ENCODE measurements at regions not wholly inside any gene's neighbourhood (a gene's known extent, or its start where the extent isn't known, plus 50 kb on each side); places are given as distances from the start of the nearest gene placed in this dataset.
"Not testable (repeated sequence)": the region's sequence is repeated elsewhere in the genome, so short reads cannot be mapped to it uniquely, and the experiment has no call there.

- not testable (repeated sequence) for DNase-seq
Measured at GRCh38 chr21:35794527-35794926, 265.8 kb downstream of the SETD4 start.

- DNase-seq, result no peak
Measured at GRCh38 chr21:35792569-35793305, 267.6 kb downstream of the SETD4 start.

- DNase-seq, result no peak
Measured at GRCh38 chr21:35791541-35792325, 268.6 kb downstream of the SETD4 start.

- DNase-seq, result no peak
Measured at GRCh38 chr21:35783721-35784120, 276.6 kb downstream of the SETD4 start.

- DNase-seq, result no peak
Measured at GRCh38 chr21:35782667-35783066, 277.7 kb downstream of the SETD4 start.

GRCh38 chr21:35780983-35781382 is 279.3 kb downstream of the SETD4 start:
- no peak for DNase-seq

- DNase-seq, result no peak
Measured at GRCh38 chr21:35779690-35780570, 280.4 kb downstream of the SETD4 start.

GRCh38 chr21:35779167-35779566 is 281.2 kb downstream of the SETD4 start:
- no peak for DNase-seq

- DNase-seq, result no peak
Measured at GRCh38 chr21:35777081-35777480, 283.2 kb downstream of the SETD4 start.

GRCh38 chr21:35775778-35776544 is 284.4 kb downstream of the SETD4 start:
- no peak for DNase-seq

GRCh38 chr21:35770101-35770945 is 290.0 kb downstream of the SETD4 start:
- DNase-seq, result no peak

- DNase-seq, result no peak
Measured at GRCh38 chr21:35768187-35768586, 292.1 kb downstream of the SETD4 start.

- no peak for DNase-seq
Measured at GRCh38 chr21:35764586-35764985, 295.7 kb downstream of the SETD4 start.

- DNase-seq, result no peak
Measured at GRCh38 chr21:35764077-35764476, 296.2 kb downstream of the SETD4 start.

- DNase-seq, result no peak
Measured at GRCh38 chr21:35754583-35754982, 305.7 kb downstream of the SETD4 start.

GRCh38 chr21:35753308-35753707 is 307.0 kb downstream of the SETD4 start:
- no peak for DNase-seq

- DNase-seq, result no peak
Measured at GRCh38 chr21:35751171-35751570, 309.2 kb downstream of the SETD4 start.

GRCh38 chr21:35749904-35750303 is 310.4 kb downstream of the SETD4 start:
- no peak for DNase-seq

GRCh38 chr21:35748678-35749314 is 311.5 kb downstream of the SETD4 start:
- DNase-seq, result no peak

- no peak for DNase-seq
Measured at GRCh38 chr21:35743571-35743970, 316.8 kb downstream of the SETD4 start.
